NCI-H524 treated with DMSO at 0.1 percent for 48 hours (cell line): ENCODE measurements at regions not wholly inside any gene's neighbourhood (a gene's known extent, or its start where the extent isn't known, plus 50 kb on each side); places are given as distances from the start of the nearest gene placed in this dataset.

Source experiments
- DNase-seq: peaks from one replicate; lab custom pipeline; 2025; lab: John Stamatoyannopoulos, UW

GRCh38 chr10:35693800-35694199, 51.7 kb upstream of the FZD8 start:
- DNase-seq = no peak
